ENCODE measurements at regions not wholly inside any gene's neighbourhood (a gene's known extent, or its start where the extent isn't known, plus 50 kb on each side); places are given as distances from the start of the nearest gene placed in this dataset.

GRCh38 chr5:13552361-13552760, 392.1 kb downstream of the DNAH5 start:
- H2AFZ ChIP-seq (ENCODE audit: low read depth, low read length): no peak overlapping the region
- H3K9ac ChIP-seq (ENCODE audit: low read depth, low read length): no peak overlapping the region
- H3K4me2 ChIP-seq (ENCODE audit: insufficient read depth, low read length): no peak overlapping the region
- no peaks in the 10 kb centered on the region for H3K36me3 ChIP-seq (ENCODE audit: insufficient read depth, low read length)
- no peaks in the 10 kb centered on the region for H3K4me1 ChIP-seq (ENCODE audit: insufficient read depth, low read length)
- H3K4me3 ChIP-seq (ENCODE audit: low read depth in 1 of 2, low read length in 2 of 2): no peak overlapping the region
- no peaks in the 10 kb centered on the region for H3K27me3 ChIP-seq (ENCODE audit: insufficient read depth, low read length, poor library complexity)
- no peaks in the 10 kb centered on the region for H3K79me2 ChIP-seq (ENCODE audit: insufficient read depth, low read length)
- DNase-seq: no peak
- H3K27ac ChIP-seq (ENCODE audit: low read length): no peak overlapping the region
- H4K20me1 ChIP-seq (ENCODE audit: insufficient read depth, low read length): no peaks in the 10 kb centered on the region
- ATAC-seq (ENCODE audit: insufficient read depth, low read depth): no peak
- H3K9me3 ChIP-seq (ENCODE audit: insufficient read depth, low read length, severe bottlenecking): no peaks in the 10 kb centered on the region
- no peak for TF ChIP-seq EZH2 (IDR thresholded peaks at IDR 0.05; ENCODE audit: borderline replicate concordance, low read depth, low read length, severe bottlenecking)

DNA sequence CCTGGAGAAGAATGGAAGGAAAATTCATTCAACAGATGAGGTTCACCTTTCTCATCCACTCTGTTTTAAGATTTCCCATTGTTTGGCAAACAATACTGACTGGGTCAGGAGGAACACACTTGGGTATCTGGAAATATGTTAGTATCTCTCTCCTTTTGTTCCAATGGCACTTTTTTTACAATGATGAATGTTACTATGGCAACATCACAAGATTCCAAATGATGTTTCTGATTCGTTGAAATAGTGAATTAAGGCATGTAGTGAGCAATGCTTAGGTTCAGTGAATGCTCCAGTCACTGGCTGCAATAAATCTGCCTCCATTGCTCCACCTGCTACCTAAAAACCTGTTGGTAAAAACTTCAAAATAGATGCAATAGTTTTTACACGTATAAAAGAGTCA, 392.8 kb downstream of the DNAH5 start:
- H3K27me3 ChIP-seq (ENCODE audit: insufficient read depth, low read length, poor library complexity): no peaks in the 10 kb centered on the region
- H3K9ac ChIP-seq (ENCODE audit: low read depth, low read length): no peak overlapping the region
- no peaks in the 10 kb centered on the region for H3K36me3 ChIP-seq (ENCODE audit: insufficient read depth, low read length)
- no peak overlapping the region for H3K4me3 ChIP-seq (ENCODE audit: low read depth in 1 of 2, low read length in 2 of 2)
- no peaks in the 10 kb centered on the region for H3K4me1 ChIP-seq (ENCODE audit: insufficient read depth, low read length)
- no peak for DNase-seq
- no peak overlapping the region for H2AFZ ChIP-seq (ENCODE audit: low read depth, low read length)
- TF ChIP-seq, protein P1, sequence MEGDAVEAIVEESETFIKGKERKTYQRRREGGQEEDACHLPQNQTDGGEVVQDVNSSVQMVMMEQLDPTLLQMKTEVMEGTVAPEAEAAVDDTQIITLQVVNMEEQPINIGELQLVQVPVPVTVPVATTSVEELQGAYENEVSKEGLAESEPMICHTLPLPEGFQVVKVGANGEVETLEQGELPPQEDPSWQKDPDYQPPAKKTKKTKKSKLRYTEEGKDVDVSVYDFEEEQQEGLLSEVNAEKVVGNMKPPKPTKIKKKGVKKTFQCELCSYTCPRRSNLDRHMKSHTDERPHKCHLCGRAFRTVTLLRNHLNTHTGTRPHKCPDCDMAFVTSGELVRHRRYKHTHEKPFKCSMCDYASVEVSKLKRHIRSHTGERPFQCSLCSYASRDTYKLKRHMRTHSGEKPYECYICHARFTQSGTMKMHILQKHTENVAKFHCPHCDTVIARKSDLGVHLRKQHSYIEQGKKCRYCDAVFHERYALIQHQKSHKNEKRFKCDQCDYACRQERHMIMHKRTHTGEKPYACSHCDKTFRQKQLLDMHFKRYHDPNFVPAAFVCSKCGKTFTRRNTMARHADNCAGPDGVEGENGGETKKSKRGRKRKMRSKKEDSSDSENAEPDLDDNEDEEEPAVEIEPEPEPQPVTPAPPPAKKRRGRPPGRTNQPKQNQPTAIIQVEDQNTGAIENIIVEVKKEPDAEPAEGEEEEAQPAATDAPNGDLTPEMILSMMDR (IDR thresholded peaks at IDR 0.05; ENCODE audit: borderline replicate concordance, extremely low read depth, low read length, poor library complexity, severe bottlenecking): no peak
- TF ChIP-seq EZH2 (IDR thresholded peaks at IDR 0.05; ENCODE audit: borderline replicate concordance, low read depth, low read length, severe bottlenecking): no peak
- no peak for ATAC-seq (ENCODE audit: insufficient read depth, low read depth)
- no peak overlapping the region for H3K27ac ChIP-seq (ENCODE audit: low read length)
- H3K9me3 ChIP-seq (ENCODE audit: insufficient read depth, low read length, severe bottlenecking): no peaks in the 10 kb centered on the region
- no peaks in the 10 kb centered on the region for H4K20me1 ChIP-seq (ENCODE audit: insufficient read depth, low read length)
- no peak overlapping the region for H3K4me2 ChIP-seq (ENCODE audit: insufficient read depth, low read length)
- H3K79me2 ChIP-seq (ENCODE audit: insufficient read depth, low read length): no peaks in the 10 kb centered on the region

DNA sequence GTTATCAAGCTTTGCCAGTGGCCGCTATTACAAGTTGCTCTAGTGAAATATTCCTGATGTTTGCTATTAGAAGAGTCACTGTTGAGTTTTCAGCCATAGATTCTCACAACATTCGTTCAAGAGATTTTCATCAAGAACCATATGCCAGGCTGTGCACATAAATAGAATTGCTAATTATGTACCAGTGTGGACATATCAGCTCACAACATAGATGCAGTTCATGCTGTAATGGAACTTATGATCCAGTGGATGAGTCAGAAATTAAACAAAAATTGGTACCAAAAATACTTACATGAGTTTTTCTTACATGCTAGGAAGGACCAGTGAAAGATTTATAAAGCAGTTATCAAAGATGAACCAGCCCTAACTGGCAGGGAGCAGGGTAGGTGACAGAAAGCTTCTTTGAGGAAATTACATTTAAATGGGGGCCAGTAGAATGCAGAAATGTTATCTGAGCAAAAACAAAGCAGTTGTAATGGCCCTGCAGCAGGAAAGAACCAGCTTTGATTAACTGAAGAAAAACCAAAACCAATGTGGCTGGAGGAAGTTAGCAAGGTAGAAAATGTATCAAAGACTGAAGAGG, 404.2 kb downstream of the DNAH5 start:
- H3K27me3 ChIP-seq (ENCODE audit: insufficient read depth, low read length, poor library complexity): no peaks in the 10 kb centered on the region
- no peaks in the 10 kb centered on the region for H3K9me3 ChIP-seq (ENCODE audit: insufficient read depth, low read length, severe bottlenecking)
- DNase-seq (no peak), ATAC-seq (ENCODE audit: insufficient read depth, low read depth) (no peak)
- H3K9ac ChIP-seq (ENCODE audit: low read depth, low read length): no peak overlapping the region
- H3K4me1 ChIP-seq (ENCODE audit: insufficient read depth, low read length): no peaks in the 10 kb centered on the region
- H4K20me1 ChIP-seq (ENCODE audit: insufficient read depth, low read length): no peaks in the 10 kb centered on the region
- H3K4me2 ChIP-seq (ENCODE audit: insufficient read depth, low read length): no peak overlapping the region
- H3K79me2 ChIP-seq (ENCODE audit: insufficient read depth, low read length): no peaks in the 10 kb centered on the region
- H3K36me3 ChIP-seq (ENCODE audit: insufficient read depth, low read length): no peaks in the 10 kb centered on the region
- no peak overlapping the region for H3K4me3 ChIP-seq (ENCODE audit: low read depth in 1 of 2, low read length in 2 of 2)
- H2AFZ ChIP-seq (ENCODE audit: low read depth, low read length): no peak overlapping the region
- no peak overlapping the region for H3K27ac ChIP-seq (ENCODE audit: low read length)
- TF ChIP-seq EZH2 (IDR thresholded peaks at IDR 0.05; ENCODE audit: borderline replicate concordance, low read depth, low read length, severe bottlenecking): no peak
- TF ChIP-seq, protein P1 (IDR thresholded peaks at IDR 0.05; ENCODE audit: borderline replicate concordance, extremely low read depth, low read length, poor library complexity, severe bottlenecking): no peak

GRCh38 chr5:13536933-13537332, 407.6 kb downstream of the DNAH5 start:
- Histone ChIP-seq H2AFZ (ENCODE audit: low read depth, low read length) (no peak overlapping the region), H4K20me1 (ENCODE audit: insufficient read depth, low read length) (no peaks in the 10 kb centered on the region), H3K79me2 (ENCODE audit: insufficient read depth, low read length) (no peaks in the 10 kb centered on the region), H3K36me3 (ENCODE audit: insufficient read depth, low read length) (no peaks in the 10 kb centered on the region), H3K4me3 (ENCODE audit: low read depth in 1 of 2, low read length in 2 of 2) (no peak overlapping the region), H3K4me2 (ENCODE audit: insufficient read depth, low read length) (no peak overlapping the region), H3K9me3 (ENCODE audit: insufficient read depth, low read length, severe bottlenecking) (no peaks in the 10 kb centered on the region), H3K27me3 (ENCODE audit: insufficient read depth, low read length, poor library complexity) (no peaks in the 10 kb centered on the region), H3K27ac (ENCODE audit: low read length) (no peak overlapping the region), H3K4me1 (ENCODE audit: insufficient read depth, low read length) (no peaks in the 10 kb centered on the region), H3K9ac (ENCODE audit: low read depth, low read length) (no peak overlapping the region)
- TF ChIP-seq, protein P1 (IDR thresholded peaks at IDR 0.05; ENCODE audit: borderline replicate concordance, extremely low read depth, low read length, poor library complexity, severe bottlenecking): no peak
- TF ChIP-seq EZH2 (IDR thresholded peaks at IDR 0.05; ENCODE audit: borderline replicate concordance, low read depth, low read length, severe bottlenecking): no peak
- ATAC-seq (ENCODE audit: insufficient read depth, low read depth) (no peak), DNase-seq (no peak)
